CD14-positive monocyte (primary cell): ENCODE measurements at regions not wholly inside any gene's neighbourhood (a gene's known extent, or its start where the extent isn't known, plus 50 kb on each side); places are given as distances from the start of the nearest gene placed in this dataset.

ENCODE experiments used
- DNase-seq, 3 donors: peaks; one replicate each; pipeline ENCODE4 v3.0.0-alpha.2; 2011 to 2022
- H2AFZ ChIP-seq: 2 replicates; pipeline ENCODE4 v1.6.0; 2012; ENCODE audit warnings: mild to moderate bottlenecking, low read depth, low read length, inconsistent platforms; ENCODE audit not compliant: insufficient read depth, poor library complexity, severe bottlenecking
- H3K27ac ChIP-seq, 2 donors: 1 replicate in 1 of 2; 2 replicates in 1 of 2; pipeline ENCODE4 v1.5.1; 2012 to 2013; ENCODE audit warnings: low read length in 2 of 2, control low read depth in 1 of 2, inconsistent platforms in 1 of 2, low read depth in 1 of 2, mild to moderate bottlenecking in 1 of 2
- H3K27me3 ChIP-seq, 2 donors: one replicate each; pipeline versions ENCODE4 v1.6.0 to v1.6.1; 2011 to 2013; ENCODE audit warnings: low read length in 2 of 2; ENCODE audit not compliant: control insufficient read depth in 2 of 2, insufficient read depth in 2 of 2
- H3K36me3 ChIP-seq, 2 donors: replicated peaks in 1 of 2; 1 replicate in 1 of 2; 2 replicates in 1 of 2; pipeline versions ENCODE4 v1.5.1 to v1.6.1; 2012 to 2013; ENCODE audit warnings: low read length in 2 of 2, control low read depth in 1 of 2, inconsistent platforms in 1 of 2, mild to moderate bottlenecking in 1 of 2; ENCODE audit not compliant: insufficient read depth in 2 of 2, control insufficient read depth in 1 of 2
- H3K4me1 ChIP-seq, 2 donors: 1 replicate in 1 of 2; 2 replicates in 1 of 2; pipeline versions ENCODE4 v1.5.1 to v1.6.1; 2012 to 2013; ENCODE audit warnings: low read length in 2 of 2, control low read depth in 1 of 2, inconsistent platforms in 1 of 2, mild to moderate bottlenecking in 1 of 2, moderate library complexity in 1 of 2; ENCODE audit not compliant: insufficient read depth in 2 of 2, control insufficient read depth in 1 of 2
- H3K4me2 ChIP-seq: replicated peaks from 2 replicates; pipeline ENCODE3; 2012; ENCODE audit warnings: low read length, moderate library complexity, mild to moderate bottlenecking; ENCODE audit not compliant: poor library complexity, severe bottlenecking; ENCODE audit errors: extremely low read depth
- H3K4me3 ChIP-seq, 3 experiments: fragments of 200-600 bp in 1 of 3; sonication (generic) in 1 of 3; replicated peaks in 1 of 3; 1 replicate in 2 of 3; 2 replicates in 1 of 3; pipeline ENCODE4 v1.5.1; 2011 to 2013; ENCODE audit warnings: low read length in 3 of 3, mild to moderate bottlenecking in 3 of 3, control low read depth in 2 of 3, low read depth in 2 of 3, inconsistent platforms in 1 of 3, moderate library complexity in 1 of 3
- H3K79me2 ChIP-seq: 2 replicates; pipeline ENCODE4 v1.6.0; 2012; ENCODE audit warnings: mild to moderate bottlenecking, control low read depth, inconsistent platforms, low read length, moderate library complexity; ENCODE audit not compliant: insufficient read depth
- H3K9ac ChIP-seq: 2 replicates; pipeline ENCODE4 v1.6.0; 2017; ENCODE audit warnings: low read length, mild to moderate bottlenecking; ENCODE audit not compliant: insufficient read depth, poor library complexity, severe bottlenecking
- H3K9me3 ChIP-seq, 2 donors: replicated peaks in 1 of 2; 1 replicate in 1 of 2; 2 replicates in 1 of 2; pipeline versions ENCODE4 v1.5.1 to v1.6.1; 2012 to 2013; ENCODE audit warnings: low read length in 2 of 2, control low read depth in 1 of 2; ENCODE audit not compliant: control insufficient read depth in 1 of 2, insufficient read depth in 1 of 2
- H4K20me1 ChIP-seq: 2 replicates; pipeline ENCODE4 v1.6.0; 2012; ENCODE audit warnings: mild to moderate bottlenecking, low read length, control low read depth, moderate library complexity; ENCODE audit not compliant: insufficient read depth
- H3K27ac Mint-ChIP-seq, 7 donors: one replicate each; pipeline ENCODE4 v1.8.0; 2020; ENCODE audit warnings: mild to moderate bottlenecking in 7 of 7, mixed read lengths in 7 of 7, moderate library complexity in 6 of 7, inconsistent platforms in 2 of 7
- H3K27me3 Mint-ChIP-seq, 3 donors: one replicate each; pipeline ENCODE4 v1.8.0; 2021 to 2022; ENCODE audit warnings: low read depth in 3 of 3, mild to moderate bottlenecking in 3 of 3, mixed read lengths in 3 of 3, moderate library complexity in 3 of 3, inconsistent platforms in 1 of 3
- H3K36me3 Mint-ChIP-seq, 2 donors: one replicate each; pipeline ENCODE4 v1.8.0; 2020; ENCODE audit warnings: mixed read lengths in 2 of 2, inconsistent platforms in 1 of 2, mild to moderate bottlenecking in 1 of 2
- H3K4me1 Mint-ChIP-seq: one replicate; pipeline ENCODE4 v1.8.0; 2020; ENCODE audit warnings: mild to moderate bottlenecking, mixed read lengths
- H3K4me3 Mint-ChIP-seq, 2 donors: one replicate each; pipeline ENCODE4 v1.8.0; 2020; ENCODE audit warnings: mild to moderate bottlenecking in 2 of 2, mixed read lengths in 2 of 2, moderate library complexity in 1 of 2
- H3K9me3 Mint-ChIP-seq, 7 donors: one replicate each; pipeline ENCODE4 v1.8.0; 2020 to 2022; ENCODE audit warnings: mixed read lengths in 7 of 7, mild to moderate bottlenecking in 6 of 7, moderate library complexity in 6 of 7, inconsistent platforms in 2 of 7
- CTCF ChIP-seq: fragments of 200-600 bp; IDR thresholded peaks from one replicate; pipeline ENCODE4 v1.8.0; 2022; ENCODE audit warnings: antibody characterized with exemption, mild to moderate bottlenecking
- WGBS: methylation state at CpG from one replicate; pipeline ENCODE4 v1.1.5; 2013; ENCODE audit warnings: missing lambda C conversion rate; ENCODE audit not compliant: insufficient coverage; 5-methylcytosine and 5-hydroxymethylcytosine counted together
- intact Hi-C, 2 donors: fragments of 100-400 bp; cut with micrococcal nuclease; formaldehyde crosslinking; loops; one replicate each; pipeline versions ENCODE4 v1.15.0 to v1.15.1; 2023

GRCh38 chr22:45077286-45077685 is 67.5 kb upstream of the PHF21B start:
- no peak overlapping the region for H3K4me3 Mint-ChIP-seq
- no peak for DNase-seq
- peaks cover 2% of the 10 kb centered on the region for H3K4me1 Mint-ChIP-seq
- peaks cover 37 to 45% (median 41%) of the 10 kb centered on the region in 3 donors for H3K27me3 Mint-ChIP-seq
- H3K36me3 ChIP-seq = no peaks in the 10 kb centered on the region
- no peak overlapping the region for H3K4me3 ChIP-seq
- H3K4me1 ChIP-seq = no peaks in the 10 kb centered on the region
- H3K9ac ChIP-seq = no peak overlapping the region
- no peak overlapping the region for H3K27ac ChIP-seq
- WGBS = 81% methylated on average over 12 of the region's 14 CpGs
- peaks cover 0 to 4% (median 2%) of the 10 kb centered on the region in 7 donors for H3K9me3 Mint-ChIP-seq
- H3K4me2 ChIP-seq = no peak overlapping the region
- TF ChIP-seq CTCF = no peak
- H3K27me3 ChIP-seq = peaks cover 4 to 6% of the 10 kb centered on the region in 2 donors
- intact Hi-C loops = no loop called here
- no peak overlapping the region for H2AFZ ChIP-seq
- no peaks in the 10 kb centered on the region for H3K9me3 ChIP-seq
- no peak overlapping the region for H3K27ac Mint-ChIP-seq
- H3K36me3 Mint-ChIP-seq = no peaks in the 10 kb centered on the region
- no peaks in the 10 kb centered on the region for H3K79me2 ChIP-seq
- H4K20me1 ChIP-seq = no peaks in the 10 kb centered on the region

GRCh38 chr22:45077826-45078334 is 68.1 kb upstream of the PHF21B start:
- H3K27me3 ChIP-seq = peaks cover 0 to under 1% of the 10 kb centered on the region in 2 donors
- no peaks in the 10 kb centered on the region for H4K20me1 ChIP-seq
- H3K4me1 ChIP-seq = no peaks in the 10 kb centered on the region
- Mint-ChIP-seq H3K4me1 (no peaks in the 10 kb centered on the region), H3K27ac (no peak overlapping the region), H3K4me3 (no peak overlapping the region), H3K36me3 (no peaks in the 10 kb centered on the region), H3K27me3 (peaks cover 33 to 43% (median 37%) of the 10 kb centered on the region in 3 donors), H3K9me3 (peaks cover 0 to 4% (median 2%) of the 10 kb centered on the region in 7 donors)
- no peak for DNase-seq
- H3K79me2 ChIP-seq = no peaks in the 10 kb centered on the region
- H3K27ac ChIP-seq = no peak overlapping the region
- no peak for TF ChIP-seq CTCF
- H3K9me3 ChIP-seq = no peaks in the 10 kb centered on the region
- H2AFZ ChIP-seq = no peak overlapping the region
- H3K4me3 ChIP-seq = no peak overlapping the region
- no peak overlapping the region for H3K9ac ChIP-seq
- no peaks in the 10 kb centered on the region for H3K36me3 ChIP-seq
- intact Hi-C loops = no loop called here
- 48% methylated on average over 23 of the region's 25 CpGs for WGBS
- no peak overlapping the region for H3K4me2 ChIP-seq
